ENCODE measurements at regions not wholly inside any gene's neighbourhood (a gene's known extent, or its start where the extent isn't known, plus 50 kb on each side); places are given as distances from the start of the nearest gene placed in this dataset.

DNA sequence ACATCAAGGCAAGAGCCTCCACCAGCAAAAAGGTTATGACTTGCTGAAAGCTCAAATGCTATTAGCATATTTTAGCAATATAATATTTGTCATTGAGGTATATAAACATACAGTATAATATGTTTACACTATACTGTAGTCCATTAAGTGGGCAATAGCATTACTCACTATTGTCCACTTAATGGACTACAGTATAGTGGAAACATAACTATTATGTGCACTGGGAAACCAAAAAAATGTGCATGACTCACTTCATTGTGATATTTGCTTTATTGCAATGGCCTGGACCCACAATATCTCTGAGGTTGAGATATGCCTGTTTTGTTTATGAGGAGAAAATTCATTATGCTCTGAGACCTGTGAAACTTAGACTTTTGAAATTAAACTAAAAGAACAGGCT lies 300.0 kb downstream of the BARHL2 start:
- no peak overlapping the region for H3K27ac ChIP-seq (ENCODE audit: insufficient read depth, low read length, poor library complexity, severe bottlenecking)
- Mint-ChIP-seq H3K27ac (no peak overlapping the region), H3K9me3 (peaks cover 0 to 7% (median 3%) of the 10 kb centered on the region in 7 donors), H3K36me3 (no peaks in the 10 kb centered on the region), H3K4me1 (no peaks in the 10 kb centered on the region), H3K27me3 (no peaks in the 10 kb centered on the region), H3K4me3 (no peak overlapping the region)
- H3K9me3 ChIP-seq (ENCODE audit: control insufficient read depth in 2 of 2, low read length in 2 of 2) = no peaks in the 10 kb centered on the region
- ATAC-seq (ENCODE audit: low read depth in 2 of 2) = no peak
- no peaks in the 10 kb centered on the region for H3K4me1 ChIP-seq (ENCODE audit: control insufficient read depth, insufficient read depth, low read length, poor library complexity, severe bottlenecking)
- DNase-seq = no peak
- H3K36me3 ChIP-seq (ENCODE audit: control insufficient read depth, insufficient read depth, low read length) = no peaks in the 10 kb centered on the region
- no peak overlapping the region for H3K4me3 ChIP-seq (ENCODE audit: low read depth, low read length)
- H3K27me3 ChIP-seq (ENCODE audit: control insufficient read depth, insufficient read depth, low read length) = no peaks in the 10 kb centered on the region

DNA sequence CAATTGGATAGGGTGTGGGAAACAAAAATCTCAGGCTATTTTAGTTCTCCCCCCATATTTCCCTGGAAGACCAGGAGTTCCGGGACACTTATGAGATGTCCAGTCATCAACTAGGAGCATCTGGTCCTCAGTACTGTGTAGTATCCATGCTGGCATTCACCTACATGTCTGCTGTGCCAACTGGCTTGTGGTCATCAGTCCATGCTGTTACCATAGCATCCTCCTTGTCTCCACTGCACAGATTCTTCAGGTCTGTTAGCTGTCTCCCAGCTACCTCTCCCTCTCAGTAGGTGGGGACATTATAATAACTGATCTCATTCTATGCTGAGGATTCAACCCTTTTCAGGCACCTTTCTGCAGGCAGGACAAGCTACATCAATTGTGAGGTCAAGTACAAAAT lies 302.9 kb downstream of the BARHL2 start:
- no peak for DNase-seq
- no peak overlapping the region for H3K4me3 ChIP-seq (ENCODE audit: low read depth, low read length)
- H3K36me3 Mint-ChIP-seq = no peaks in the 10 kb centered on the region
- no peaks in the 10 kb centered on the region for H3K27me3 Mint-ChIP-seq
- no peaks in the 10 kb centered on the region for H3K4me1 Mint-ChIP-seq
- H3K36me3 ChIP-seq (ENCODE audit: control insufficient read depth, insufficient read depth, low read length) = no peaks in the 10 kb centered on the region
- H3K27ac ChIP-seq (ENCODE audit: insufficient read depth, low read length, poor library complexity, severe bottlenecking) = no peak overlapping the region
- H3K4me3 Mint-ChIP-seq = no peak overlapping the region
- no peaks in the 10 kb centered on the region for H3K9me3 ChIP-seq (ENCODE audit: control insufficient read depth in 2 of 2, low read length in 2 of 2)
- no peak for ATAC-seq (ENCODE audit: low read depth in 2 of 2)
- H3K27ac Mint-ChIP-seq = no peak overlapping the region
- H3K27me3 ChIP-seq (ENCODE audit: control insufficient read depth, insufficient read depth, low read length) = no peaks in the 10 kb centered on the region
- H3K4me1 ChIP-seq (ENCODE audit: control insufficient read depth, insufficient read depth, low read length, poor library complexity, severe bottlenecking) = no peaks in the 10 kb centered on the region
- H3K9me3 Mint-ChIP-seq = peaks cover 0 to 7% (median 2%) of the 10 kb centered on the region in 7 donors

DNA sequence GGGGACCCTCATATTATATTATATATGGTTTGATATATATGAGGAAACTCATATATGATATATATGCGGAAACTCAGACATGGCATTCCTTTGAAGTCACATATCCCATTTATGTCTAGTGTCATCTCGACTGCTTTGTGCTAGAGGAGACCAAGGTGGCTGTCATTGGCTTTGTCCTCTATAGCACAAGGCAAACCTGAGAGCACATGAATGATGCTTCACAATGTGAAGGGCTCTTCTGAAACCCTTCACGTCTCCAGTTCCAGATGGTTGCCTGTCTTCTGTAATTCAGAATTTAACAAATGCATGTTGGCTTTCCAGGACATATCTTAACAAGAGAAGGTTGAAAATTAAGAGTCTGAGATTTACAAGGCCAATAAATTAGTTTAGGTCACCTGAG lies 303.6 kb downstream of the BARHL2 start:
- Mint-ChIP-seq H3K4me1 (no peaks in the 10 kb centered on the region), H3K36me3 (no peaks in the 10 kb centered on the region), H3K27me3 (no peaks in the 10 kb centered on the region), H3K4me3 (no peak overlapping the region), H3K27ac (no peak overlapping the region), H3K9me3 (peaks cover 0 to 7% (median 2%) of the 10 kb centered on the region in 7 donors)
- Histone ChIP-seq H3K9me3 (ENCODE audit: control insufficient read depth in 2 of 2, low read length in 2 of 2) (no peaks in the 10 kb centered on the region), H3K36me3 (ENCODE audit: control insufficient read depth, insufficient read depth, low read length) (no peaks in the 10 kb centered on the region), H3K27me3 (ENCODE audit: control insufficient read depth, insufficient read depth, low read length) (no peaks in the 10 kb centered on the region), H3K27ac (ENCODE audit: insufficient read depth, low read length, poor library complexity, severe bottlenecking) (no peak overlapping the region), H3K4me3 (ENCODE audit: low read depth, low read length) (no peak overlapping the region), H3K4me1 (ENCODE audit: control insufficient read depth, insufficient read depth, low read length, poor library complexity, severe bottlenecking) (no peaks in the 10 kb centered on the region)
- ATAC-seq (ENCODE audit: low read depth in 2 of 2) (no peak), DNase-seq (no peak)

DNA sequence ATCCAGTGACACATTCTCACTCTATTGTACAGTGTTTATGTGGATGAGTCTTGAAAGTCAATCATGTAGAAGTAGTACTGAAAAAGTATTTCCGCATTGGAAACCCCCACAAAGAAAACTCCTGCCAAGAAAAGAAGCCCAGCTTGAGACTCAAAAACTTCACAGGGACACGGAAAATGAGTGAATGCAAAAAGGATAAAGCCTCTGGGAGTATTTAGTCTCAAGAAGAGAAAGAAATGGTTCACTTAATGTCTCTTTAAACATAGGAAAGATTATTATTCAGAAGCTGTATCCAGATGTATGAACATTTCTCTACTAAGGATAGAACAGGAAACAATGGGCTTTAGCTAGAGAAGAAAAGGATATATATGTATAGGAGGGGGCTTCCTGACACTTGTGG lies 304.5 kb downstream of the BARHL2 start:
- no peak overlapping the region for H3K27ac Mint-ChIP-seq
- DNase-seq = no peak

DNA sequence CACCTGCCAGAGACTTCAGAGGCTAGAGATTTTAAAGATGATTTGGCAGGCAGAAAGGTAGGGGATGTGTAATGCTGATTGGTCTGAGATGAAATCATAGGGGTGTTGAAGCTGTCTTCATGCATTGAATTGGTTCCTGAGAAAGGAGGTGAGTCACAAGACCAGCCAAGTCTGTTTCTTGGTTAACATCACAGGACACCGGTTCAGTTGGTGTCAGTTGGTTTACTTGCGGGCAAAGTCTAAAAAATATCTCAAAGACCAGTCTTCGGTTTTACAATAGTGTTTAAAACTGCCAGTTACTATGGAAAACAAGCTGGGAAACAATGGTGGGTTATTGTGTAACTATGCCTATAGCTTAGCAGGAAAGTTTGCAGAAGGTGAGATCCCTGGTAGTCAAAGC lies 305.9 kb downstream of the BARHL2 start:
- Mint-ChIP-seq H3K36me3 (no peaks in the 10 kb centered on the region), H3K27me3 (no peaks in the 10 kb centered on the region), H3K4me1 (no peaks in the 10 kb centered on the region), H3K4me3 (no peak overlapping the region), H3K9me3 (peaks cover 0 to 7% (median 4%) of the 10 kb centered on the region in 7 donors), H3K27ac (no peak overlapping the region)
- ATAC-seq (ENCODE audit: low read depth in 2 of 2) (no peak), DNase-seq (no peak)
- no peaks in the 10 kb centered on the region for H3K9me3 ChIP-seq (ENCODE audit: control insufficient read depth in 2 of 2, low read length in 2 of 2)
- no peaks in the 10 kb centered on the region for H3K4me1 ChIP-seq (ENCODE audit: control insufficient read depth, insufficient read depth, low read length, poor library complexity, severe bottlenecking)
- H3K36me3 ChIP-seq (ENCODE audit: control insufficient read depth, insufficient read depth, low read length) = no peaks in the 10 kb centered on the region
- no peak overlapping the region for H3K27ac ChIP-seq (ENCODE audit: insufficient read depth, low read length, poor library complexity, severe bottlenecking)
- H3K27me3 ChIP-seq (ENCODE audit: control insufficient read depth, insufficient read depth, low read length) = peaks cover 2% of the 10 kb centered on the region
- no peak overlapping the region for H3K4me3 ChIP-seq (ENCODE audit: low read depth, low read length)

More for the DNA sequence above, 304.5 kb downstream of the BARHL2 start:
- no peaks in the 10 kb centered on the region for H3K9me3 ChIP-seq (ENCODE audit: control insufficient read depth in 2 of 2, low read length in 2 of 2)
- H3K36me3 Mint-ChIP-seq = no peaks in the 10 kb centered on the region
- no peak overlapping the region for H3K4me3 ChIP-seq (ENCODE audit: low read depth, low read length)
- H3K27me3 Mint-ChIP-seq = no peaks in the 10 kb centered on the region
- peaks cover 2% of the 10 kb centered on the region for H3K27me3 ChIP-seq (ENCODE audit: control insufficient read depth, insufficient read depth, low read length)
- no peaks in the 10 kb centered on the region for H3K4me1 Mint-ChIP-seq
- no peak for ATAC-seq (ENCODE audit: low read depth in 2 of 2)
- no peaks in the 10 kb centered on the region for H3K36me3 ChIP-seq (ENCODE audit: control insufficient read depth, insufficient read depth, low read length)
- no peak overlapping the region for H3K27ac ChIP-seq (ENCODE audit: insufficient read depth, low read length, poor library complexity, severe bottlenecking)
- H3K4me1 ChIP-seq (ENCODE audit: control insufficient read depth, insufficient read depth, low read length, poor library complexity, severe bottlenecking) = no peaks in the 10 kb centered on the region
- peaks cover 0 to 7% (median 2%) of the 10 kb centered on the region in 7 donors for H3K9me3 Mint-ChIP-seq
- H3K4me3 Mint-ChIP-seq = no peak overlapping the region

DNA sequence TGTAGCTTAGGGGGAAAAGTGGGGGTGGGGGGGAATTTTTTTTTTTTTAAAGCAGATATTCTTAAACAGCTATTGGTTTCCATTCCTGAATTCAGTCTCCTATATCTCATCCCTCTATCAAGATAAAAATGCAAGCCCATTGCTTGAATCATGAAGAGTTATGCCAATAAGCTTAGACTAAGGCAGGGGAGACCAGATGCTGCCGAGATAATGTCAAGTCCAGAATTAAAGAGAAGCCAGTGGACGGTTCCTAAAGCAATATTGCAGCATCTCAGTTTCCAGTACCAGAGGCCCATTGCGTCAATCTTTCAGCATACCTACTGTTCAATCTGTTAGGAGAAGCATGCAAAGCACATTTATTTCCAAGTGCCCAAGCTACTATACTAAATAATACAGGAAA lies 309.4 kb downstream of the BARHL2 start:
- no peaks in the 10 kb centered on the region for H3K4me1 ChIP-seq (ENCODE audit: control insufficient read depth, insufficient read depth, low read length, poor library complexity, severe bottlenecking)
- Mint-ChIP-seq H3K9me3 (peaks cover 0 to 5% (median 1%) of the 10 kb centered on the region in 7 donors), H3K36me3 (no peaks in the 10 kb centered on the region), H3K4me3 (no peak overlapping the region), H3K27me3 (no peaks in the 10 kb centered on the region), H3K27ac (no peak overlapping the region), H3K4me1 (no peaks in the 10 kb centered on the region)
- no peak for ATAC-seq (ENCODE audit: low read depth in 2 of 2)
- DNase-seq = no peak
- no peaks in the 10 kb centered on the region for H3K9me3 ChIP-seq (ENCODE audit: control insufficient read depth in 2 of 2, low read length in 2 of 2)
- H3K27me3 ChIP-seq (ENCODE audit: control insufficient read depth, insufficient read depth, low read length) = peaks cover 2% of the 10 kb centered on the region
- H3K27ac ChIP-seq (ENCODE audit: insufficient read depth, low read length, poor library complexity, severe bottlenecking) = no peak overlapping the region
- H3K4me3 ChIP-seq (ENCODE audit: low read depth, low read length) = no peak overlapping the region
- no peaks in the 10 kb centered on the region for H3K36me3 ChIP-seq (ENCODE audit: control insufficient read depth, insufficient read depth, low read length)

DNA sequence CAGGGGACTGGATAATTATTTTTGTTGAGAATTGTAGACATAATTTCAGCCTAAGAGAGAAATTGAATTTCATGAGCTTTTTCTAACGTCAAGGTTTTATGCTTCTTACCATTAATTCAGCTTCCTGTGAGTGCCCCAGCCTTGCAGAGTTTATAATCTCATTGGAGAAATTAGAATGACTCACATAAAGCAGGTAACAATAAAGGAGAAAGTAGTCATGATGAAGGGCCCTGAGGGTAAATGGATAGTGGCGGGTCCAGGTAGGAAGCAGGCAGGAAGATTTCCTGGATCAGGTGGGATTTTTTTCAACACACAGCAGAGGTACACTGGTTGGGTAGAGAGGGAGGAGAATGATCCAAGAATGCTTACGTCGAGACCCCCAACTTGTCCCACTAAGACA lies 311.4 kb downstream of the BARHL2 start:
- Mint-ChIP-seq H3K4me1 (no peaks in the 10 kb centered on the region), H3K27ac (no peak overlapping the region), H3K36me3 (no peaks in the 10 kb centered on the region), H3K9me3 (peaks cover 0 to 5% (median 1%) of the 10 kb centered on the region in 7 donors), H3K27me3 (no peaks in the 10 kb centered on the region), H3K4me3 (no peak overlapping the region)
- H3K4me1 ChIP-seq (ENCODE audit: control insufficient read depth, insufficient read depth, low read length, poor library complexity, severe bottlenecking) = no peaks in the 10 kb centered on the region
- H3K9me3 ChIP-seq (ENCODE audit: control insufficient read depth in 2 of 2, low read length in 2 of 2) = no peaks in the 10 kb centered on the region
- peaks cover 2% of the 10 kb centered on the region for H3K27me3 ChIP-seq (ENCODE audit: control insufficient read depth, insufficient read depth, low read length)
- ATAC-seq (ENCODE audit: low read depth in 2 of 2) = no peak
- H3K27ac ChIP-seq (ENCODE audit: insufficient read depth, low read length, poor library complexity, severe bottlenecking) = no peak overlapping the region
- no peaks in the 10 kb centered on the region for H3K36me3 ChIP-seq (ENCODE audit: control insufficient read depth, insufficient read depth, low read length)
- H3K4me3 ChIP-seq (ENCODE audit: low read depth, low read length) = no peak overlapping the region
- DNase-seq = no peak

DNA sequence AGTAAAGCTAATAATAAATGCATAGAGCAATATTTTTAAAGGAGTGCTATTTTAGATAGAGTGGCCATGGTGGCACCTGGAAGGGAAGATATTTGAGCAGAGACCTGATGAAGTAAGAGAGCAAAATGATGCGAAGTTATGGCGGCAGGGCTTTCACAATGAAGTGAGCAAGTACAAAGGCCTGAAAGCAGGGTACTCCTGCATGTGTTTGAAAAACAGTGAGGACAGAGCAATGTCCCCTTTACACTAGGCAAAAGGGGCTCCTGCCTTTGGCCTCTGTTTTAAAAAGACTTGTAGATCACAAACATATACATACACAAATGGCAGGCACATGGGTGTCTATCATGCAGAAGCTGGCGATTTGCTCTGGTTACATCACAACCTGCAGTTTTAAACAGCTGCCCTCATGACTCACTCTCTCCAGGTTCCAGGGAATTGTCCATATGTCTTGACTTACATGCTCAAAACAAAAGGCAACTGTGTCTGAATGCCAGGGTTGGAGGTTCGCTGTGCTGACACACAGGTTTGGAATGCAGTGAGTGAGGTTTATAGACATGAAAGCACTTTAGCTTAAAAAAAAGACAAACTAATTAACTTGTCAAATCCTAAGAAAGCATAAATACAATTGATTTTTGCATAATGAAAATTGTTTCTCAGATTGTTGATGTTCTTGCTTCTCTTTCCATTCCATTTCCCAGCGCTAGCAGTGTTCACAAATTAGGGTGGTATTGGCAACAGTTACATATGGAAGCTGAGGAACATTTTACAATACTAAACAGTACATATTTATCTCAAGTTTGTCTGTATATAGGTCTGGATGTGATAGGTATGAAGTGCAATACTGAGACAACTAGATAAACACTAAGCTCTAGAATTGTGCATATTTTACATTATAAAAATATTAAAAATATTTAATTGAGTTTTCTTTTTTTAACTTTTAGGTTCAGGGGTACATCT lies 313.9 kb downstream of the BARHL2 start:
- Histone ChIP-seq H3K27me3 (ENCODE audit: control insufficient read depth, insufficient read depth, low read length) (peaks cover 2% of the 10 kb centered on the region), H3K36me3 (ENCODE audit: control insufficient read depth, insufficient read depth, low read length) (no peaks in the 10 kb centered on the region), H3K4me3 (ENCODE audit: low read depth, low read length) (no peak overlapping the region), H3K27ac (ENCODE audit: insufficient read depth, low read length, poor library complexity, severe bottlenecking) (no peak overlapping the region), H3K4me1 (ENCODE audit: control insufficient read depth, insufficient read depth, low read length, poor library complexity, severe bottlenecking) (no peaks in the 10 kb centered on the region), H3K9me3 (ENCODE audit: control insufficient read depth in 2 of 2, low read length in 2 of 2) (no peaks in the 10 kb centered on the region)
- no peak overlapping the region for H3K27ac Mint-ChIP-seq
- H3K4me1 Mint-ChIP-seq = no peaks in the 10 kb centered on the region
- H3K4me3 Mint-ChIP-seq = no peak overlapping the region
- no peak for DNase-seq
- no peak for ATAC-seq (ENCODE audit: low read depth in 2 of 2)
- no peaks in the 10 kb centered on the region for H3K36me3 Mint-ChIP-seq
- H3K27me3 Mint-ChIP-seq = no peaks in the 10 kb centered on the region
- H3K9me3 Mint-ChIP-seq = peaks cover 0 to 5% (median 1%) of the 10 kb centered on the region in 7 donors
